Panc1 (cell line): ENCODE measurements at regions not wholly inside any gene's neighbourhood (a gene's known extent, or its start where the extent isn't known, plus 50 kb on each side); places are given as distances from the start of the nearest gene placed in this dataset.

Experiments
- POLR2AphosphoS5 ChIP-seq: IDR thresholded peaks from 2 replicates; pipeline ENCODE4 v1.6.1; 2012; ENCODE audit warnings: mild to moderate bottlenecking, low read depth, low read length, moderate library complexity
- SIN3A ChIP-seq: IDR thresholded peaks from 2 replicates; pipeline ENCODE4 v1.6.1; 2012; ENCODE audit warnings: low read depth, mild to moderate bottlenecking, low read length, moderate library complexity, borderline replicate concordance; ENCODE audit not compliant: insufficient read depth
- TF ChIP-seq, protein P1 (sequence below): fragments of 450-650 bp; IDR thresholded peaks from 2 replicates; pipeline ENCODE4 v1.5.1; 2017; ENCODE audit warnings: mild to moderate bottlenecking
- TF ChIP-seq, protein P2 (sequence below), 2 experiments: IDR thresholded peaks; 2 replicates each; pipeline ENCODE4 v1.6.1; 2011 to 2012; ENCODE audit warnings: low read depth in 2 of 2, control low read depth in 1 of 2, low read length in 1 of 2, mild to moderate bottlenecking in 1 of 2, moderate library complexity in 1 of 2; ENCODE audit not compliant: insufficient read depth in 1 of 2

DNA sequence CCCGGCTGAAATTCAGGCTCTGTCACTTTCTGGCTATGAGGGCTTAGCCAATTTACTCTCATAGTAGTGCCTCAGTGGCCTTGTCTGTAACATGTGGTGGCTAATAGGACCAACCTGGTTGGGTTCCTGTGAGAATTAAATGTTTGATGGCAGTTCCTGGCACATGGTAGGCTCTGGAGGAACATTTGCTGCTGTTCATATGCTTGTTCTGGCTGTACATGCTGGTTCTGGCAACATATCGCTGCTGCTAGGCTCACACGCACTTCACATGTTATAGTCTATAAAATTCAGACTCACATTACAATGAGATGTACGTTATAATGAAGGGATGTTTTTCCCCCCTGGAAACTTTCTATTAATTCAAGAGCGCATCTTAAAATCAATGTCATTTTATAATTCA is 417.7 kb upstream of the GYPC start:
- TF ChIP-seq POLR2AphosphoS5 (no peak), SIN3A (no peak)
- TF ChIP-seq, protein P1, sequence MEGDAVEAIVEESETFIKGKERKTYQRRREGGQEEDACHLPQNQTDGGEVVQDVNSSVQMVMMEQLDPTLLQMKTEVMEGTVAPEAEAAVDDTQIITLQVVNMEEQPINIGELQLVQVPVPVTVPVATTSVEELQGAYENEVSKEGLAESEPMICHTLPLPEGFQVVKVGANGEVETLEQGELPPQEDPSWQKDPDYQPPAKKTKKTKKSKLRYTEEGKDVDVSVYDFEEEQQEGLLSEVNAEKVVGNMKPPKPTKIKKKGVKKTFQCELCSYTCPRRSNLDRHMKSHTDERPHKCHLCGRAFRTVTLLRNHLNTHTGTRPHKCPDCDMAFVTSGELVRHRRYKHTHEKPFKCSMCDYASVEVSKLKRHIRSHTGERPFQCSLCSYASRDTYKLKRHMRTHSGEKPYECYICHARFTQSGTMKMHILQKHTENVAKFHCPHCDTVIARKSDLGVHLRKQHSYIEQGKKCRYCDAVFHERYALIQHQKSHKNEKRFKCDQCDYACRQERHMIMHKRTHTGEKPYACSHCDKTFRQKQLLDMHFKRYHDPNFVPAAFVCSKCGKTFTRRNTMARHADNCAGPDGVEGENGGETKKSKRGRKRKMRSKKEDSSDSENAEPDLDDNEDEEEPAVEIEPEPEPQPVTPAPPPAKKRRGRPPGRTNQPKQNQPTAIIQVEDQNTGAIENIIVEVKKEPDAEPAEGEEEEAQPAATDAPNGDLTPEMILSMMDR, result no peak
- TF ChIP-seq, protein P2, sequence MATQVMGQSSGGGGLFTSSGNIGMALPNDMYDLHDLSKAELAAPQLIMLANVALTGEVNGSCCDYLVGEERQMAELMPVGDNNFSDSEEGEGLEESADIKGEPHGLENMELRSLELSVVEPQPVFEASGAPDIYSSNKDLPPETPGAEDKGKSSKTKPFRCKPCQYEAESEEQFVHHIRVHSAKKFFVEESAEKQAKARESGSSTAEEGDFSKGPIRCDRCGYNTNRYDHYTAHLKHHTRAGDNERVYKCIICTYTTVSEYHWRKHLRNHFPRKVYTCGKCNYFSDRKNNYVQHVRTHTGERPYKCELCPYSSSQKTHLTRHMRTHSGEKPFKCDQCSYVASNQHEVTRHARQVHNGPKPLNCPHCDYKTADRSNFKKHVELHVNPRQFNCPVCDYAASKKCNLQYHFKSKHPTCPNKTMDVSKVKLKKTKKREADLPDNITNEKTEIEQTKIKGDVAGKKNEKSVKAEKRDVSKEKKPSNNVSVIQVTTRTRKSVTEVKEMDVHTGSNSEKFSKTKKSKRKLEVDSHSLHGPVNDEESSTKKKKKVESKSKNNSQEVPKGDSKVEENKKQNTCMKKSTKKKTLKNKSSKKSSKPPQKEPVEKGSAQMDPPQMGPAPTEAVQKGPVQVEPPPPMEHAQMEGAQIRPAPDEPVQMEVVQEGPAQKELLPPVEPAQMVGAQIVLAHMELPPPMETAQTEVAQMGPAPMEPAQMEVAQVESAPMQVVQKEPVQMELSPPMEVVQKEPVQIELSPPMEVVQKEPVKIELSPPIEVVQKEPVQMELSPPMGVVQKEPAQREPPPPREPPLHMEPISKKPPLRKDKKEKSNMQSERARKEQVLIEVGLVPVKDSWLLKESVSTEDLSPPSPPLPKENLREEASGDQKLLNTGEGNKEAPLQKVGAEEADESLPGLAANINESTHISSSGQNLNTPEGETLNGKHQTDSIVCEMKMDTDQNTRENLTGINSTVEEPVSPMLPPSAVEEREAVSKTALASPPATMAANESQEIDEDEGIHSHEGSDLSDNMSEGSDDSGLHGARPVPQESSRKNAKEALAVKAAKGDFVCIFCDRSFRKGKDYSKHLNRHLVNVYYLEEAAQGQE (IDR thresholded peaks at IDR 0.05; ENCODE audit: insufficient read depth in 1 of 2, low read depth in 2 of 2, low read length in 1 of 2), result no peak
